HG03103 (cell line): ENCODE measurements at regions not wholly inside any gene's neighbourhood (a gene's known extent, or its start where the extent isn't known, plus 50 kb on each side); places are given as distances from the start of the nearest gene placed in this dataset.

Experiments used
- ATAC-seq: cut with Tn5 transposase; IDR thresholded peaks from one replicate; pipeline ENCODE4 v1.9.1; 2021; ENCODE audit warnings: low read depth; ENCODE audit not compliant: unreplicated experiment

GRCh38 chr4:114488301-114488982 is 110.2 kb upstream of the UGT8 start:
- ATAC-seq: no peak

DNA sequence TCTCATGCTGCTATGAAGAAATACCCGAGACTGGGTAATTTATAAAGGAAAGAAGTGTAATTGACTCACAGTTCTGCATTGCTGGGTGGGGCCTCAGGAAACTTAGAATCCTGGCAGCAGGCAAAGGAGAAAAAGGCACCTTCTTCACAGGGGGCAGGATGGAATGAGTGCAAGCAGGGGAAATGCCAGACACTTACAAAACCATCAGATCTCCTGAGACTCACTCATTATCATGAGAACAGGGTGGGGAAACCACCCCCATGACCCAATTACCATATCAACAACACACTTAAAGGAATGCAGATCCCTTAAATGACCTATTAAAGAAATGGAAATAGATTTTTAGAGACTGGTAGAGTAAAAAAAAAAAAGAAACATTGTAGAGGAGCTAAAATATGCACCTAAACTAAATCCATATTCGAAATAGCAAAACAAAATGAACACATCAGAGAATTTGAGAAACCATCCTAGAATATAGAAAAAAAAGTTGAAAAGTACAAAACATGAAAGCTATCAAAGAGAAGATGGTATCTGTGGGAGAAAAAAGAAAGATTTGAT is 104.3 kb upstream of the UGT8 start:
- no peak for ATAC-seq

DNA sequence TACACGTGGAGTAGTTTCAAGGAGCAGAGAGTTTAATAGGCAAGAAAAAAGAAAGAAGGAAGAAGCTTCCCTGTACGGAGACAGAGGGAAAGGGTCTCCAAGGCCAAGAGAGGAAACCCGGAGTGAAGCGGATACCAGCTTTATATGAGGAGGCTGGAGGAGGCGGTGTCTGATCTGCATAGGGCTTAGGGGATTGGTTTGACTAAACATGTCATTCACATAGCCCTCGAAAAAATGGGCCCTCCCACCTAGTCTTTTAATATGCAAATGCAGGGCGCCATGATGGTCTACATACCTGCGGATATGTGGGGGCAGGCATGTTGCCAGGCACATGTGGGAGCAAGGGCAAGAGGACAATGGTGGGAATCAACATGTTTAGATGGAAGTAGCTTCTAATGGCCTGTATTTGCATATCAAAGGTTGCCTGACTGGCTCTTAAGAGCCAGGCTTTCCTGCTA is 103.1 kb upstream of the UGT8 start:
- ATAC-seq: no peak

DNA sequence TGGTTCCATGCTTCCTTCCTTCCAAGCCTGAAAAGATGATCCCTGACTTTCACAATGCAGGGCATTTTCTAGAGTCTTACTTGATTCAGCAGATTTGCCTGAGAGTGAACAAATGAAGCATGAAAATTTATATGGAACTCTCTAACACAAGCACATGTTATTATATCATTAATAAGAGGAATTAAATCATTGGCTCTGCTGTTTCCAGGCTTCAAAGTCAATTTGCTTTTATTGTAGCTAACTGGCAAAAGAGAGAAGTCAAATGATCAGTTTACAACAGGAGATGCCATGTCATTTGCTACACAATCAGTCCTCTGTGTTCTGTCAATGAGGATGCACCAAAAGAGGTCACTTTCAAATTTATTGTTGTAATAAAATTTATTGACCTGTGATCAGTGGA is 101.5 kb upstream of the UGT8 start:
- ATAC-seq: no peak

DNA sequence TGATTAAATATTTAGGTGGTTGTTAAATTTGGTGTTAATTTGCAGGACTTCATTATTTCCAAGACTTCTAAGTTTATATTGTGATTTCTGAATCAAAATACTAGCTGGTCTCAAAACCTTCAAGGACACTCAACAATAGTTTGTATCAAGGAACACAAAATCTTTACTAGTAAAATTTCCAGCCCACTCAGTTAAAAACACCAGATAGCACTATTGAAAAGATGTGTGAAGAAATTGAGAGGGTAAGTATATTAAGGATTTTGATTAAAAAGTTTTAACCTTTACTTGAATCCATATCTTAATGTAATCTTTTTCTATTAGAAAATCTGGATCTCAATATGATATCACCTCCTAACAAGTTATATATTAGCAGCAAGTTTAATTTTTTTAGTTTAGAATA is 89.3 kb upstream of the UGT8 start:
- ATAC-seq: no peak

- ATAC-seq: no peak
Measured at GRCh38 chr4:114512595-114513295, 85.9 kb upstream of the UGT8 start.

DNA sequence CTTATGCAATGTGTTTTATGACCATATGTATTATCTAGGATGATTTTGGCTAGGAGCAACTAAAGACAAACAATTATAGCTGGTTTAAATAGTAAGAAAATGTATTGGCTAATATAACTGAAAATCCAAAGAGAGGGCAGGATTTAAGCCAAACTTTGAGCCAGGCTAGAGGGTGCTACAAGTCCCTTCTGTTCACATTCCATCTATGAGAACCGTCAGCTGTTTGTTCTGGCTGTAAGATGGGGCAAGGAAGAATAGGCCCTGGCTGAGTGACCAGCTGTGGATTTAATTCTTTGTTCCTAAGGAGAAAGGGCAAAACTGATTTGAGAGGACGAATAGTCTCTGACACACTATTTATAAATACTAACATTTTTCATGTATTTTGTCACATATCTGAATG is 79.2 kb upstream of the UGT8 start:
- no peak for ATAC-seq

- ATAC-seq: no peak
Measured at GRCh38 chr4:114527170-114527569, 71.4 kb upstream of the UGT8 start.

- ATAC-seq: no peak
Measured at GRCh38 chr4:114527637-114528036, 71.0 kb upstream of the UGT8 start.

GRCh38 chr4:114535725-114536124 is 62.9 kb upstream of the UGT8 start:
- ATAC-seq: no peak

DNA sequence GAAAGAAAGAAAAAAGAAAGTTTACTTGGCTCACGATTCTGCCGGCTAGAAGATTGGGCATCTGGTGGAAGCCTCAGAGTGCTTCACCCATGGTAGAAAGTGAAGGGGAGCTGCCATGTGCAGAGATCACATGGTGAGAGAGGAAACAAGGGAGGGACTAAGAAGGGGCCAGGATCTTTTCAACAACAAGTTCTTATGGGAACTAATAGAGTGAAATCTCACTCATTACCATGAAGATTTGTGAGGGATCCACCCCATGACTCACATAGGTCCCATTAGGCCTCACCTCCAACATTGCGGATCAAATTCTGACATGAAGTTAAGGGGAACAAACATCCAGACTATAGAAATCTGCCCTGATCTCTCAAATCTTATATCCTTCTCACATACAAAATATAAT is 61.3 kb upstream of the UGT8 start:
- no peak for ATAC-seq

DNA sequence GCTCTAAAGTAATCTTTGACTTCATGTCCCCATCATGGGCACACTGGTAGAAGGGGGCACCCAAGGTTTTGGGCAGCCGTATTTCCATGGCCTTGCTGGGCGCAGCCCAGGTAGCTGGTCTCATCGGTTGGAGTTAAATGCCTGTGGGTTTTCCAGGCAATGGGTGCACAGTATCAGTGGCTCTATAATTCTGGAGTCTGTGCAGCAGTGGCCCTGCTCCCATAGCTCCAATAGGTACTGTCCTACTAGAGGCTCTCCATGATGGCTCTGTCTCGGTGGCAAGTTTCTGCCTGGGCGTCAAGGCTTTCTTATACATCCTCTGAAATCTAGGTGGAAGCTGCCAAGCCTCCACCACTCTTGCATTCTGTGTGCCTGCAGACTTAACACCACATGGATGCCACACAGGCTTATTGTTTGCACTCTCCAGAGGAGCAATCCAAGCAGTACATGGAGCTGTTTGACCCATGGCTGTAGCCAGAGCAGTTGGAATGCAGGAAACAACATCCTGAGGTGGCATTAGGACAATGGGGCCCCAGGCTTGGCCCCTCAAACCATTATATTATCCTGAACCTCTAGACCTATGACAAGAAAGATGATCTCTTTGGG is 60.5 kb upstream of the UGT8 start:
- no peak for ATAC-seq

GRCh38 chr4:114539985-114540384 is 58.6 kb upstream of the UGT8 start:
- no peak for ATAC-seq

- no peak for ATAC-seq
Measured at GRCh38 chr4:114547340-114548134, 51.1 kb upstream of the UGT8 start.
